ENCODE measurements at regions not wholly inside any gene's neighbourhood (a gene's known extent, or its start where the extent isn't known, plus 50 kb on each side); places are given as distances from the start of the nearest gene placed in this dataset.
"Not testable (repeated sequence)": the region's sequence is repeated elsewhere in the genome, so short reads cannot be mapped to it uniquely, and the experiment has no call there.

DNA sequence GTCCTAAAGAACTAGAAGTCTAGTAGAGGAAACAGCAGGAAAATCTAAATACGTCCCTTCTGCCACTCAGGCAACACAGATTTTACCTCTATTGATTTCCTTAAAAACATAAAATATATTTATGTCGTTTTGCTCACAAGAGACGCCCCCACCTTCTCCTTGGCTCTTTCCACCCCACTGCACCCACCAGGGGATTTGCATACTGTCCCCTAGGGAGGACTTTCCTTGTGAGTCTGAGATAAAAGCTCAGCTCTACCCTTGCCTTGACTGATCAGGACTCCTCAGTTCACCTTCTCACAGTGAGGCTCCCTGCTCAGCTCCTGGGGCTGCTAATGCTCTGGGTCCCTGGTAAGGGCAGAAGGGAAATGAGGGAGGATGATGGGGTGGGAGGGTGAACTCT, 1488.1 kb downstream of the RPIA start:
- TF ChIP-seq, protein P1, sequence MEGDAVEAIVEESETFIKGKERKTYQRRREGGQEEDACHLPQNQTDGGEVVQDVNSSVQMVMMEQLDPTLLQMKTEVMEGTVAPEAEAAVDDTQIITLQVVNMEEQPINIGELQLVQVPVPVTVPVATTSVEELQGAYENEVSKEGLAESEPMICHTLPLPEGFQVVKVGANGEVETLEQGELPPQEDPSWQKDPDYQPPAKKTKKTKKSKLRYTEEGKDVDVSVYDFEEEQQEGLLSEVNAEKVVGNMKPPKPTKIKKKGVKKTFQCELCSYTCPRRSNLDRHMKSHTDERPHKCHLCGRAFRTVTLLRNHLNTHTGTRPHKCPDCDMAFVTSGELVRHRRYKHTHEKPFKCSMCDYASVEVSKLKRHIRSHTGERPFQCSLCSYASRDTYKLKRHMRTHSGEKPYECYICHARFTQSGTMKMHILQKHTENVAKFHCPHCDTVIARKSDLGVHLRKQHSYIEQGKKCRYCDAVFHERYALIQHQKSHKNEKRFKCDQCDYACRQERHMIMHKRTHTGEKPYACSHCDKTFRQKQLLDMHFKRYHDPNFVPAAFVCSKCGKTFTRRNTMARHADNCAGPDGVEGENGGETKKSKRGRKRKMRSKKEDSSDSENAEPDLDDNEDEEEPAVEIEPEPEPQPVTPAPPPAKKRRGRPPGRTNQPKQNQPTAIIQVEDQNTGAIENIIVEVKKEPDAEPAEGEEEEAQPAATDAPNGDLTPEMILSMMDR (IDR thresholded peaks at IDR 0.05) = not testable (repeated sequence)
- TF ChIP-seq POLR2A (IDR thresholded peaks at IDR 0.05) = not testable (repeated sequence)
